Right lobe of liver (tissue), 6 donors: ENCODE measurements at regions not wholly inside any gene's neighbourhood (a gene's known extent, or its start where the extent isn't known, plus 50 kb on each side); places are given as distances from the start of the nearest gene placed in this dataset.
A peak's percentile ranks its signal among the peaks of the same experiment; 100 is the strongest.

ENCODE experiments used
- ATAC-seq, 4 donors: fragments of 200-7000 bp; cut with Tn5 transposase; one replicate each; pipeline ENCODE4 v1.9.1; 2020; ENCODE audit warnings: mild to moderate bottlenecking in 4 of 4, moderate library complexity in 4 of 4
- DNase-seq, 3 donors: peaks; one replicate each; pipeline ENCODE4 v3.0.0-alpha.2; 2020
- H3K27ac ChIP-seq, 3 donors: fragments of 200-600 bp; one replicate each; pipeline ENCODE4 v1.8.0; 2022
- H3K27me3 ChIP-seq, 2 donors: fragments of 200-600 bp; one replicate each; pipeline ENCODE4 v1.8.0; 2022
- H3K36me3 ChIP-seq, 4 donors: fragments of 200-600 bp; sonication (generic) in 1 of 4; one replicate each; pipeline versions ENCODE4 v1.5.1 to v1.8.0; 2017 to 2022; ENCODE audit warnings: control low read depth in 1 of 4
- H3K4me1 ChIP-seq, 4 donors: fragments of 200-600 bp; sonication (generic) in 1 of 4; one replicate each; pipeline versions ENCODE4 v1.5.1 to v1.8.0; 2017 to 2022; ENCODE audit warnings: control low read depth in 1 of 4
- H3K4me3 ChIP-seq, 3 donors: fragments of 200-600 bp; one replicate each; pipeline ENCODE4 v1.8.0; 2022
- H3K9me3 ChIP-seq, 4 donors: fragments of 200-600 bp; sonication (generic) in 1 of 4; one replicate each; pipeline versions ENCODE4 v1.5.1 to v1.8.0; 2017 to 2022; ENCODE audit warnings: control low read depth in 1 of 4
- CTCF ChIP-seq, 4 donors: fragments of 200-600 bp in 3 of 4; fragments of 450-650 bp in 1 of 4; IDR thresholded peaks; one replicate each; pipeline versions ENCODE4 v1.5.1 to v1.8.0; 2016 to 2022; ENCODE audit warnings: antibody characterized with exemption in 4 of 4, mild to moderate bottlenecking in 2 of 4
- POLR2A ChIP-seq: fragments of 450-650 bp; IDR thresholded peaks from one replicate; pipeline ENCODE4 v1.6.1; 2017; ENCODE audit warnings: antibody characterized with exemption, mild to moderate bottlenecking
- WGBS: methylation state at CpG from one replicate; pipeline ENCODE4 v1.1.6; 2018; ENCODE audit warnings: low coverage, low lambda C conversion rate; ENCODE audit not compliant: insufficient coverage; ENCODE audit errors: missing lambda C conversion rate; 5-methylcytosine and 5-hydroxymethylcytosine counted together
- intact Hi-C, 2 donors: fragments of 100-400 bp; cut with DNase I; formaldehyde crosslinking; loops; one replicate each; pipeline versions ENCODE4 v1.11.2 to v1.14.1; 2022
- donor health status: DM: no; HTN: yes; CAD: no.
- donor health status: DM: no; HTN: no; CAD: no.
- donor health status: DM: no; HTN: no; CAD: no.
- donor health status: DM: no; HTN: yes; CAD: no.
- donor health status: DM: no; HTN: yes; CAD: no.

- DNase-seq = peak in 1 of 3 donors; percentile 31
- Histone ChIP-seq H3K4me1 (no peaks in the 10 kb centered on the region), H3K4me3 (no peak overlapping the region), H3K27ac (no peak overlapping the region), H3K27me3 (no peaks in the 10 kb centered on the region), H3K36me3 (no peaks in the 10 kb centered on the region), H3K9me3 (no peaks in the 10 kb centered on the region)
- intact Hi-C loops = no loop called here
- WGBS = 40% methylated on average over 1 of the region's 8 CpGs
- TF ChIP-seq CTCF (IDR thresholded peaks at IDR 0.05) (no peak), POLR2A (no peak)
- no peak for ATAC-seq
These were observed 219.1 kb upstream of the C14orf180 start for GRCh38 chr14:104360501-104360900.

- DNase-seq (peak in 1 of 3 donors; percentile 35), ATAC-seq (no peak)
- Histone ChIP-seq H3K36me3 (no peaks in the 10 kb centered on the region), H3K27ac (no peak overlapping the region), H3K9me3 (no peaks in the 10 kb centered on the region), H3K4me3 (no peak overlapping the region), H3K27me3 (no peaks in the 10 kb centered on the region), H3K4me1 (no peaks in the 10 kb centered on the region)
- intact Hi-C loops = no loop called here
- TF ChIP-seq POLR2A = no peak
- TF ChIP-seq CTCF (IDR thresholded peaks at IDR 0.05) = no peak
- 57% methylated on average over 5 of the region's 14 CpGs for WGBS
These were observed 218.4 kb upstream of the C14orf180 start for GRCh38 chr14:104361101-104361591.

- Histone ChIP-seq H3K27ac (no peak overlapping the region), H3K4me1 (no peaks in the 10 kb centered on the region), H3K36me3 (no peaks in the 10 kb centered on the region), H3K27me3 (no peaks in the 10 kb centered on the region), H3K4me3 (no peak overlapping the region), H3K9me3 (no peaks in the 10 kb centered on the region)
- intact Hi-C loops = no loop called here
- peak in 2 of 3 donors; percentile 12 to 34 for DNase-seq
- TF ChIP-seq CTCF (IDR thresholded peaks at IDR 0.05) = no peak
- no peak for TF ChIP-seq POLR2A
- WGBS = 67% methylated on average over 3 of the region's 20 CpGs
- ATAC-seq = no peak
These were observed 217.5 kb upstream of the C14orf180 start for GRCh38 chr14:104361921-104362681.

GRCh38 chr14:104362761-104363605 is 216.6 kb upstream of the C14orf180 start:
- Histone ChIP-seq H3K4me3 (no peak overlapping the region), H3K9me3 (no peaks in the 10 kb centered on the region), H3K4me1 (no peaks in the 10 kb centered on the region), H3K27ac (no peak overlapping the region), H3K27me3 (no peaks in the 10 kb centered on the region), H3K36me3 (no peaks in the 10 kb centered on the region)
- TF ChIP-seq CTCF (IDR thresholded peaks at IDR 0.05) (no peak), POLR2A (no peak)
- DNase-seq (peak in 1 of 3 donors; percentile 32), ATAC-seq (no peak)
- 60% methylated on average over 2 of the region's 19 CpGs for WGBS
- intact Hi-C loops = no loop called here
